OCI-LY1 (cell line): ENCODE measurements at regions not wholly inside any gene's neighbourhood (a gene's known extent, or its start where the extent isn't known, plus 50 kb on each side); places are given as distances from the start of the nearest gene placed in this dataset.

Experiments used
- H2AFZ ChIP-seq: fragments of 200-600 bp; sonication (generic), shearing (Covaris generic); 2 replicates; pipeline ENCODE4 v1.6.0; 2014; ENCODE audit warnings: antibody characterized with exemption, mild to moderate bottlenecking, low read length
- H3F3A ChIP-seq: fragments of 200-600 bp; sonication (generic), shearing (Covaris generic); 2 replicates; pipeline ENCODE4 v1.6.0; 2014; ENCODE audit warnings: mild to moderate bottlenecking, antibody characterized with exemption, low read length, moderate library complexity; ENCODE audit not compliant: insufficient read depth
- H3K27ac ChIP-seq: fragments of 200-600 bp; sonication (generic); 2 replicates; pipeline ENCODE4 v1.5.1; 2014; ENCODE audit warnings: low read length, mixed run types, mild to moderate bottlenecking, low read depth; ENCODE audit not compliant: poor library complexity, severe bottlenecking
- H3K27me3 ChIP-seq: fragments of 200-600 bp; sonication (generic); 2 replicates; pipeline ENCODE4 v1.6.0; 2014; ENCODE audit warnings: antibody characterized with exemption, mild to moderate bottlenecking, low read length, moderate library complexity; ENCODE audit not compliant: insufficient read depth
- H3K36me3 ChIP-seq: fragments of 200-600 bp; sonication (generic); 2 replicates; pipeline ENCODE4 v1.6.1; 2014; ENCODE audit warnings: mild to moderate bottlenecking, antibody characterized with exemption, low read length, moderate library complexity, mixed read lengths; ENCODE audit not compliant: insufficient read depth
- H3K4me1 ChIP-seq: fragments of 200-600 bp; sonication (generic); 2 replicates; pipeline ENCODE4 v1.5.1; 2014; ENCODE audit warnings: mild to moderate bottlenecking, low read length, moderate library complexity; ENCODE audit not compliant: insufficient read depth, severe bottlenecking
- H3K4me2 ChIP-seq: fragments of 200-600 bp; sonication (generic), shearing (Covaris generic); 2 replicates; pipeline ENCODE4 v1.6.1; 2014; ENCODE audit warnings: low read length
- H3K4me3 ChIP-seq: fragments of 200-600 bp; sonication (generic); 2 replicates; pipeline ENCODE4 v1.5.1; 2014; ENCODE audit warnings: low read length, low read depth, mild to moderate bottlenecking, mixed read lengths; ENCODE audit not compliant: poor library complexity, severe bottlenecking
- H3K79me2 ChIP-seq: fragments of 200-600 bp; shearing (Covaris generic); 2 replicates; pipeline ENCODE4 v1.6.1; 2016; ENCODE audit warnings: mixed run types, low read length, mixed read lengths; ENCODE audit not compliant: insufficient read depth
- H3K9ac ChIP-seq: fragments of 200-600 bp; sonication (generic), shearing (Covaris generic); 2 replicates; pipeline ENCODE4 v1.6.1; 2014; ENCODE audit warnings: mild to moderate bottlenecking, low read length, mixed read lengths
- H3K9me2 ChIP-seq: fragments of 200-600 bp; sonication (generic), shearing (Covaris generic); 2 replicates; pipeline ENCODE4 v1.6.1; 2014; ENCODE audit warnings: low read depth, mild to moderate bottlenecking, low read length, mixed read lengths
- H3K9me3 ChIP-seq: fragments of 200-600 bp; shearing (Covaris generic); 2 replicates; pipeline ENCODE4 v1.6.1; 2014; ENCODE audit warnings: low read length, mixed read lengths
- H4K20me1 ChIP-seq: fragments of 200-600 bp; sonication (generic), shearing (Covaris generic); 2 replicates; pipeline ENCODE4 v1.6.0; 2016; ENCODE audit warnings: mild to moderate bottlenecking, low read length; ENCODE audit not compliant: insufficient read depth
- CTCF ChIP-seq: fragments of 200-600 bp; sonication (generic), shearing (Covaris generic); IDR thresholded peaks from 2 replicates; pipeline ENCODE4 v1.5.1; 2017; ENCODE audit warnings: mild to moderate bottlenecking, antibody characterized with exemption, low read length, moderate library complexity, mixed read lengths
- EZH2 ChIP-seq: fragments of 200-600 bp; sonication (generic), shearing (Covaris generic); IDR thresholded peaks from 2 replicates; pipeline ENCODE4 v1.8.0; 2017; ENCODE audit warnings: borderline replicate concordance, mixed run types, mild to moderate bottlenecking, antibody characterized with exemption, low read length, moderate library complexity, mixed read lengths

GRCh38 chr7:3195160-3195559 lies 105.9 kb upstream of the SDK1 start:
- no peak overlapping the region for H3K9ac ChIP-seq
- H3K9me2 ChIP-seq: no peaks in the 10 kb centered on the region
- no peak overlapping the region for H3K27ac ChIP-seq
- H3K4me2 ChIP-seq: no peak overlapping the region
- H4K20me1 ChIP-seq: no peaks in the 10 kb centered on the region
- no peaks in the 10 kb centered on the region; the same call in 1 of the 2 replicates for H3K9me3 ChIP-seq
- H2AFZ ChIP-seq: no peak overlapping the region
- H3F3A ChIP-seq: no peaks in the 10 kb centered on the region
- no peaks in the 10 kb centered on the region for H3K36me3 ChIP-seq
- no peaks in the 10 kb centered on the region for H3K27me3 ChIP-seq
- H3K79me2 ChIP-seq: no peaks in the 10 kb centered on the region
- no peaks in the 10 kb centered on the region for H3K4me1 ChIP-seq
- no peak overlapping the region for H3K4me3 ChIP-seq
- no peak for TF ChIP-seq CTCF
- no peak for TF ChIP-seq EZH2

- H3K4me1 ChIP-seq: no peaks in the 10 kb centered on the region
- H3K27me3 ChIP-seq: no peaks in the 10 kb centered on the region
- no peaks in the 10 kb centered on the region for H3F3A ChIP-seq
- H3K36me3 ChIP-seq: no peaks in the 10 kb centered on the region
- H2AFZ ChIP-seq: no peak overlapping the region
- no peak overlapping the region for H3K4me2 ChIP-seq
- H3K27ac ChIP-seq: no peak overlapping the region
- H3K9me3 ChIP-seq: no peaks in the 10 kb centered on the region; the same call in 1 of the 2 replicates
- H3K4me3 ChIP-seq: no peak overlapping the region
- H3K9me2 ChIP-seq: no peaks in the 10 kb centered on the region
- no peaks in the 10 kb centered on the region for H4K20me1 ChIP-seq
- TF ChIP-seq EZH2 (no peak), CTCF (no peak)
- no peak overlapping the region for H3K9ac ChIP-seq
- no peaks in the 10 kb centered on the region for H3K79me2 ChIP-seq
Measured at GRCh38 chr7:3196629-3197400, 104.2 kb upstream of the SDK1 start.

DNA sequence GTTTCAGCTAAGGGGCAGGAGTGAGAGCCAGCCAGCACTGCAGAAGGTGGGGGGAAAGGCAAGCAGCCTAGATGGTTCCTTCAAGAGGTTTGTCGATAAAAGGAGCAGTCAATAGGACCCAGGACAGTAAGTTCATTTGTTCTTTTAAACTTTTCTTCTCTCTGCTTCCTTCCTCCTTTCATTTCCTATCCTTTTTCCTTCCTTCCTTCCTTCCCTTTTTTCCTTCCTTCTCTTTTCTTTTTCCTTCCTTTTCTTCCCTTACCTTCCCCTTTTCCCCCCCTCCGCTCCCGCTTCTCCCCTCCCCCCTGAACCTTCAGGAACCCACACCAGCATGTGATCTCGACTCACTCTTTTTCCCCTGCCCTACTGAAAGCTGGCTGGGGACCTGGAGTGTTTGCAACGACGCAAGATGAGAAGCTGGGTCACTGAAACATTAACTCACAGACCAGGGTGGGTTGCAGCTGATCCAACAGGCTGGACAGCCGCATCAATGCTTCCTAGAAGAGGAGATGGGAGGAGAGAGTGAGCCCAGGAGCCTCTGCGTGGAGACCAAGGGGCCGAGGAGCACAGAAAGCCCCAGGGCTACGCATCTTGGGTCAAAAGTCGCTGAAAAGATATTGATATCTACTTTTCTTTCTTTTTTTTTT lies 103.4 kb upstream of the SDK1 start:
- Histone ChIP-seq H3K27me3 (no peaks in the 10 kb centered on the region), H3K4me1 (peaks cover 4% of the 10 kb centered on the region), H3K9me3 (no peaks in the 10 kb centered on the region; the same call in 1 of the 2 replicates), H3K4me3 (no peak overlapping the region), H2AFZ (no peak overlapping the region), H3F3A (no peaks in the 10 kb centered on the region), H3K36me3 (no peaks in the 10 kb centered on the region), H3K27ac (no peak overlapping the region), H4K20me1 (no peaks in the 10 kb centered on the region), H3K79me2 (no peaks in the 10 kb centered on the region), H3K9me2 (no peaks in the 10 kb centered on the region), H3K9ac (no peak overlapping the region), H3K4me2 (no peak overlapping the region)
- TF ChIP-seq EZH2: no peak
- TF ChIP-seq CTCF: no peak
